HEK293T (cell line): ENCODE measurements at regions not wholly inside any gene's neighbourhood (a gene's known extent, or its start where the extent isn't known, plus 50 kb on each side); places are given as distances from the start of the nearest gene placed in this dataset.

Source experiments
- ARNT ChIP-seq: fragments of 450-650 bp; IDR thresholded peaks from 2 replicates; pipeline ENCODE4 v1.6.1; 2017; ENCODE audit warnings: mild to moderate bottlenecking
- BHLHE40 ChIP-seq: fragments of 450-650 bp; IDR thresholded peaks from 2 replicates; pipeline ENCODE4 v1.6.1; 2016; ENCODE audit warnings: mild to moderate bottlenecking, moderate library complexity, borderline replicate concordance
- CTBP1 ChIP-seq: fragments of 450-650 bp; IDR thresholded peaks from 2 replicates; pipeline ENCODE4 v1.6.1; 2016; ENCODE audit warnings: borderline replicate concordance
- ELF4 ChIP-seq: fragments of 450-650 bp; IDR thresholded peaks from 2 replicates; pipeline ENCODE4 v1.6.1; 2017; ENCODE audit warnings: antibody characterized with exemption
- FOXA1 ChIP-seq: fragments of 450-650 bp; IDR thresholded peaks from 2 replicates; pipeline ENCODE4 v1.6.1; 2016; ENCODE audit warnings: mild to moderate bottlenecking
- FOXM1 ChIP-seq: fragments of 450-650 bp; IDR thresholded peaks from 2 replicates; pipeline ENCODE4 v1.6.1; 2017; ENCODE audit warnings: mild to moderate bottlenecking, borderline replicate concordance
- HDGF ChIP-seq: fragments of 450-650 bp; IDR thresholded peaks from 2 replicates; pipeline ENCODE4 v1.6.1; 2017; ENCODE audit warnings: antibody characterized with exemption, borderline replicate concordance
- L3MBTL2 ChIP-seq: fragments of 450-650 bp; conservative IDR thresholded peaks from 2 replicates; pipeline ENCODE4 v1.6.1; 2016; ENCODE audit warnings: mild to moderate bottlenecking
- SP1 ChIP-seq: fragments of 450-650 bp; IDR thresholded peaks from 2 replicates; pipeline ENCODE4 v1.6.1; 2017
- ZNF384 ChIP-seq: fragments of 450-650 bp; IDR thresholded peaks from 2 replicates; pipeline ENCODE4 v1.6.1; 2016
- TF ChIP-seq, protein P1 (sequence below): fragments of 450-650 bp; IDR thresholded peaks from 2 replicates; pipeline ENCODE4 v1.6.1; 2016

- TF ChIP-seq SP1 (no peak), L3MBTL2 (no peak), FOXM1 (no peak), HDGF (no peak), FOXA1 (no peak), ARNT (no peak), ELF4 (no peak), CTBP1 (no peak), ZNF384 (no peak), BHLHE40 (no peak)
- TF ChIP-seq, protein P1, sequence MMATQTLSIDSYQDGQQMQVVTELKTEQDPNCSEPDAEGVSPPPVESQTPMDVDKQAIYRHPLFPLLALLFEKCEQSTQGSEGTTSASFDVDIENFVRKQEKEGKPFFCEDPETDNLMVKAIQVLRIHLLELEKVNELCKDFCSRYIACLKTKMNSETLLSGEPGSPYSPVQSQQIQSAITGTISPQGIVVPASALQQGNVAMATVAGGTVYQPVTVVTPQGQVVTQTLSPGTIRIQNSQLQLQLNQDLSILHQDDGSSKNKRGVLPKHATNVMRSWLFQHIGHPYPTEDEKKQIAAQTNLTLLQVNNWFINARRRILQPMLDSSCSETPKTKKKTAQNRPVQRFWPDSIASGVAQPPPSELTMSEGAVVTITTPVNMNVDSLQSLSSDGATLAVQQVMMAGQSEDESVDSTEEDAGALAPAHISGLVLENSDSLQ: no peak
Observed at GRCh38 chr7:131190581-131190980, 137.1 kb upstream of the MKLN1 start.
